ENCODE measurements at regions not wholly inside any gene's neighbourhood (a gene's known extent, or its start where the extent isn't known, plus 50 kb on each side); places are given as distances from the start of the nearest gene placed in this dataset.

- intact Hi-C loops (cut with micrococcal nuclease) (no loop called here), dilution Hi-C loops (cut with MboI; ENCODE audit: extremely low pct_ligation_motif_present, low sequenced_read_pairs) (no loop called here)
- Histone ChIP-seq H3K9ac (replicated peaks; ENCODE audit: extremely low read depth, insufficient read depth, low read length) (no peak overlapping the region), H3K4me1 (ENCODE audit: control insufficient read depth, extremely low read depth, insufficient read depth, low read length) (no peaks in the 10 kb centered on the region), H3K79me2 (ENCODE audit: control insufficient read depth, insufficient read depth, low read length) (no peaks in the 10 kb centered on the region), H3K27ac (ENCODE audit: insufficient read depth, low read depth, low read length) (no peak overlapping the region), H3K4me3 (replicated peaks in 1 of 3; ENCODE audit: insufficient read depth in 1 of 3, low read depth in 1 of 3, low read length in 3 of 3) (no peak overlapping the region), H4K20me1 (replicated peaks; ENCODE audit: control insufficient read depth, extremely low read depth, insufficient read depth, low read length) (no peaks in the 10 kb centered on the region), H2AFZ (ENCODE audit: low read depth, low read length) (no peak overlapping the region), H3K9me1 (replicated peaks; ENCODE audit: control insufficient read depth, extremely low read depth, insufficient read depth, low read length) (no peaks in the 10 kb centered on the region), H3K9me3 (replicated peaks; ENCODE audit: control insufficient read depth, insufficient read depth, low read length) (no peaks in the 10 kb centered on the region), H3K27me3 (ENCODE audit: control insufficient read depth in 2 of 2, insufficient read depth in 2 of 2, low read length in 2 of 2) (peaks cover 24 to 38% of the 10 kb centered on the region in 2 experiments), H3K4me2 (ENCODE audit: insufficient read depth, low read length) (no peak overlapping the region), H3K36me3 (ENCODE audit: control insufficient read depth in 2 of 2, extremely low read depth in 1 of 2, insufficient read depth in 2 of 2, low read length in 2 of 2) (no peaks in the 10 kb centered on the region)
- ChIA-PET POLR2A (no interaction called here), CTCF (interaction anchor here (1.6 kb wide), 1 partner anchor 9 kb away, joined by 5 read pairs; no protein-coding TSS in a partner anchor)
- DNase-seq (ENCODE audit: low read depth, low spot score) (no peak), FAIRE-seq (no peak)
- no peak for TF ChIP-seq GATA2 (IDR thresholded peaks at IDR 0.05; ENCODE audit: insufficient read depth, insufficient read length, low read depth, low read length)
- no peak for TF ChIP-seq POLR2AphosphoS5 (IDR thresholded peaks at IDR 0.05; ENCODE audit: insufficient read depth, low read depth, low read length)
- TF ChIP-seq CTCF (IDR thresholded peaks at IDR 0.05; ENCODE audit: extremely low read depth in 1 of 2, insufficient read depth in 1 of 2, low read depth in 1 of 2, low read length in 2 of 2) = no peak
- no peak for TF ChIP-seq EZH2 (IDR thresholded peaks at IDR 0.05; ENCODE audit: borderline replicate concordance, low read depth, low read length, severe bottlenecking)
- no peak for TF ChIP-seq MAX (IDR thresholded peaks at IDR 0.05; ENCODE audit: insufficient read depth, insufficient read length)
- TF ChIP-seq FOS (IDR thresholded peaks at IDR 0.05; ENCODE audit: borderline replicate concordance, insufficient read depth, low read length) = no peak
- TF ChIP-seq POLR2A (IDR thresholded peaks at IDR 0.05; ENCODE audit: low read depth, low read length) = no peak
- TF ChIP-seq JUN (IDR thresholded peaks at IDR 0.05; ENCODE audit: borderline replicate concordance, insufficient read depth, insufficient read length, low read depth) = no peak
- TF ChIP-seq MYC (IDR thresholded peaks at IDR 0.05; ENCODE audit: low read depth, low read length) = no peak
- BruUV-seq (replicated peaks) = no TSS peak
Measured at GRCh38 chr6:106000935-106001334, 85.2 kb upstream of the PRDM1 start.
